ENCODE measurements at regions not wholly inside any gene's neighbourhood (a gene's known extent, or its start where the extent isn't known, plus 50 kb on each side); places are given as distances from the start of the nearest gene placed in this dataset.

DNA sequence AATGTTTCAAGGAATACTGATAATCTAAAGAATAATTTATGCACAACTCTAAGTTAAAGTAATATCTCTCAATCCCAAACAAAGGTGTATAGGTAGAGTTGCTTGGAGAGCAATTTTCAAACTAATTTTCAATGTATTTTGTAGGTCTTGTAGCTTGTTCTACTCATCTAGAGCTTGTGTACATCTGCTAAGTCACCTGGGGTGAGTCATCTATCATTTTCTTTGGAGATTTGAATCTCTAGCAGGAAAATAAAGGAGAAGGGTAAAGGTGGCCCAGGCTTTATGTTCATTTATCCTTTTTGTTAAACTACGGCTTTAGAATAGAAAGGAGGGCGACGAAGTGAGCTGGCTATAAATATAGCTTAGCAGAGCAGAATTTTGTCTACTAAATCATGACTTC lies 76.8 kb upstream of the THUMPD2 start:
- no peak overlapping the region for H3K27ac ChIP-seq
- no peaks in the 10 kb centered on the region for H3K36me3 ChIP-seq
- TF ChIP-seq, protein P1, sequence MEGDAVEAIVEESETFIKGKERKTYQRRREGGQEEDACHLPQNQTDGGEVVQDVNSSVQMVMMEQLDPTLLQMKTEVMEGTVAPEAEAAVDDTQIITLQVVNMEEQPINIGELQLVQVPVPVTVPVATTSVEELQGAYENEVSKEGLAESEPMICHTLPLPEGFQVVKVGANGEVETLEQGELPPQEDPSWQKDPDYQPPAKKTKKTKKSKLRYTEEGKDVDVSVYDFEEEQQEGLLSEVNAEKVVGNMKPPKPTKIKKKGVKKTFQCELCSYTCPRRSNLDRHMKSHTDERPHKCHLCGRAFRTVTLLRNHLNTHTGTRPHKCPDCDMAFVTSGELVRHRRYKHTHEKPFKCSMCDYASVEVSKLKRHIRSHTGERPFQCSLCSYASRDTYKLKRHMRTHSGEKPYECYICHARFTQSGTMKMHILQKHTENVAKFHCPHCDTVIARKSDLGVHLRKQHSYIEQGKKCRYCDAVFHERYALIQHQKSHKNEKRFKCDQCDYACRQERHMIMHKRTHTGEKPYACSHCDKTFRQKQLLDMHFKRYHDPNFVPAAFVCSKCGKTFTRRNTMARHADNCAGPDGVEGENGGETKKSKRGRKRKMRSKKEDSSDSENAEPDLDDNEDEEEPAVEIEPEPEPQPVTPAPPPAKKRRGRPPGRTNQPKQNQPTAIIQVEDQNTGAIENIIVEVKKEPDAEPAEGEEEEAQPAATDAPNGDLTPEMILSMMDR (IDR thresholded peaks at IDR 0.05): no peak
- no peak for TF ChIP-seq POLR2AphosphoS5 (IDR thresholded peaks at IDR 0.05)
- no peak for TF ChIP-seq POLR2A (IDR thresholded peaks at IDR 0.05)
- no peaks in the 10 kb centered on the region for H3K27me3 ChIP-seq (replicated peaks; ENCODE audit: insufficient read depth)
- WGBS: 92% methylated on average over 3 of the region's 3 CpGs
- H3K4me3 ChIP-seq: no peak overlapping the region
- H3K9me3 ChIP-seq: no peaks in the 10 kb centered on the region
- H3K4me1 ChIP-seq (replicated peaks): no peaks in the 10 kb centered on the region
- intact Hi-C loops (cut with DNase I): no loop called here
- DNase-seq (ENCODE audit: low spot score): no peak

DNA sequence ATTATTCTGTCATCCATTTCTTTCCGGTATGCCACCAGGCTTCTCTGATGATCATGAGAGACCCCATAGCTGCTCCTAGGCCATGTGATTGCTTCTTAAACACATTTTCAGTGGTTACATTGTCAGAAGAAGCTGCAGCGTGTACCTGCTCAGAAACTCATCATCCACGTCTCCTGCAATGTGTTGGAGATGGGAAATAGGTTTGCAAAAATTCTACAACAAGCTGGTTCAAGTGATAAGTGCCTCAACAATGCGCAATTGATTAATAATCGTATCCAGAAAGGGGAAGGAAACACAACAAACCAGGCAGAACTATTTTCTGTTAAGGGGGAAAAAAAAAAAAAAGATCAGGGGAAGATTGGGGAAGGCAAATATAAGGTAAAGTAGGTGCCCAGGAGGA lies 75.7 kb upstream of the THUMPD2 start:
- Histone ChIP-seq H3K4me1 (replicated peaks) (no peaks in the 10 kb centered on the region), H3K27ac (no peak overlapping the region), H3K36me3 (no peaks in the 10 kb centered on the region), H3K27me3 (replicated peaks; ENCODE audit: insufficient read depth) (no peaks in the 10 kb centered on the region), H3K9me3 (no peaks in the 10 kb centered on the region), H3K4me3 (no peak overlapping the region)
- TF ChIP-seq POLR2AphosphoS5 (IDR thresholded peaks at IDR 0.05): no peak
- TF ChIP-seq, protein P1 (IDR thresholded peaks at IDR 0.05): no peak
- TF ChIP-seq POLR2A (IDR thresholded peaks at IDR 0.05): no peak
- intact Hi-C loops (cut with DNase I): no loop called here
- 92% methylated on average over 5 of the region's 5 CpGs for WGBS
- DNase-seq (ENCODE audit: low spot score): no peak

DNA sequence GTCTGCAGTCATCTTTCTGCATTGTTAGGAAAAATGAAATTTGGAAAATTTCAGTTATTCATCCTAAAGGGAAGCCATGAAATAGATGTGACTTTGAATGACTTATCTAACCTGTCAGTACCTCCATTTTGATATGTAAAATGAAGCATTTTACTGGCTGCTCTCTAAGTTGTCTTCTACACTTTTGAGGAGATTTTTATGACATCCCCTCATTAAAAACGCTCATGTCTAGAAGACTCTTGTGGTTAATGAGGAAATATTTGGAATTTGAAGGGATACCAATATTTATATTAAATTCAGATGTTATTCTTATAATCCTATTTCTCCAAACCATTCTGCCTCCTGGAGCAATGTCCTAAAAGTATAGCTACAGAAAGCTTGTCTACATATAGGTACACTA lies 73.8 kb upstream of the THUMPD2 start:
- H3K36me3 ChIP-seq: no peaks in the 10 kb centered on the region
- DNase-seq (ENCODE audit: low spot score): no peak
- 83% methylated on average over 1 of the region's 1 CpG for WGBS
- H3K9me3 ChIP-seq: no peaks in the 10 kb centered on the region
- intact Hi-C loops (cut with DNase I): no loop called here
- no peak overlapping the region for H3K27ac ChIP-seq
- no peaks in the 10 kb centered on the region for H3K27me3 ChIP-seq (replicated peaks; ENCODE audit: insufficient read depth)
- no peaks in the 10 kb centered on the region for H3K4me1 ChIP-seq (replicated peaks)
- H3K4me3 ChIP-seq: no peak overlapping the region
- TF ChIP-seq POLR2A (IDR thresholded peaks at IDR 0.05): no peak
- TF ChIP-seq, protein P1 (IDR thresholded peaks at IDR 0.05): no peak
- no peak for TF ChIP-seq POLR2AphosphoS5 (IDR thresholded peaks at IDR 0.05)

DNA sequence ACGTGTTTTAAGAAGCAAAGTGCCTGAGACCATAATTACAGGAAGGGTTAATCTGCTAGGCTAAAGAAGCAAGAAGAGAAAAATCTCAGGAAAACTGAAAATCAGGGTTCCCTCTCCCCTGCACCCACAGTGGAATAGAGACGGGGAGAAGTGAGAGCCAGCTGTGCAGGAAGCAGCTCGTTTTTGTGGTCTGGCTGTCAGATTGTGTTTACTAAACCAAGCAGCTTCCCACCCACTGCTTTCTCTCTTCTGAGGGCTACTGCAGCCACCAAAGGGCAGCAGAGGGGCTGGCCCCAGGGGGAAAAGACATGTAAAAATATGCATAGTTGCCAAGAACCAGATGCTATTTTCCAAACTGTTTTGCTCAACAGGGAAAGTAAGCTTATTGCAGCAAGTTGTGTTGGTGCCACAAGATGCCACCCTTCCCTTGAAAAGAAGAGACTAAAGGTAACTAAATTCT lies 72.6 kb upstream of the THUMPD2 start:
- Histone ChIP-seq H3K27me3 (replicated peaks; ENCODE audit: insufficient read depth) (no peaks in the 10 kb centered on the region), H3K36me3 (no peaks in the 10 kb centered on the region), H3K4me3 (no peak overlapping the region), H3K9me3 (no peaks in the 10 kb centered on the region), H3K4me1 (replicated peaks) (no peaks in the 10 kb centered on the region), H3K27ac (no peak overlapping the region)
- no peak for DNase-seq (ENCODE audit: low spot score)
- TF ChIP-seq POLR2AphosphoS5 (IDR thresholded peaks at IDR 0.05): no peak
- TF ChIP-seq POLR2A (IDR thresholded peaks at IDR 0.05): no peak
- TF ChIP-seq, protein P1 (IDR thresholded peaks at IDR 0.05): no peak
- 0% methylated on average over 3 of the region's 3 CpGs for WGBS
- intact Hi-C loops (cut with DNase I): no loop called here

DNA sequence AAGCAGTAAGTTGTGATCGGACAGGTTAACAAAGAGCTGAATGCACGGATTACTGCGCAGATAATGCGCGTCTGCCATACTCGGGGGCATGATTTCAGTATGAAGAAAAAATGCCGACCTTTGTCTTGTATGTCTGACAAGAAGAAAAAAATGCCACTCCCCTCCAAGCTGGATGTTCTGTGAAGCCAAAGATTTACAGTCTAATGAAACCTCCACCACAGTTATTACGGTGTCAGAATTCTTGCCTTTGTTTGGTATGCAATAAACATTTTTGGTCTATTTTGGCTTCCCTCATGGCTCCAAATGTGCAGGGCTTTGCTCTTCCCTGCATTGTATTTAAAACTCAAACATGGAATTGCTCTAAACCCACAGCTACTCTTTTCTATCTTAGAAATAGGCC lies 72.2 kb upstream of the THUMPD2 start:
- H3K36me3 ChIP-seq: no peaks in the 10 kb centered on the region
- TF ChIP-seq POLR2A (IDR thresholded peaks at IDR 0.05) (no peak), POLR2AphosphoS5 (IDR thresholded peaks at IDR 0.05) (no peak)
- TF ChIP-seq, protein P1 (IDR thresholded peaks at IDR 0.05): no peak
- WGBS: 25% methylated on average over 8 of the region's 8 CpGs
- intact Hi-C loops (cut with DNase I): no loop called here
- no peaks in the 10 kb centered on the region for H3K4me1 ChIP-seq (replicated peaks)
- DNase-seq (ENCODE audit: low spot score): no peak
- H3K27me3 ChIP-seq (replicated peaks; ENCODE audit: insufficient read depth): no peaks in the 10 kb centered on the region
- no peak overlapping the region for H3K27ac ChIP-seq
- no peaks in the 10 kb centered on the region for H3K9me3 ChIP-seq
- no peak overlapping the region for H3K4me3 ChIP-seq
